ENCODE measurements at regions not wholly inside any gene's neighbourhood (a gene's known extent, or its start where the extent isn't known, plus 50 kb on each side); places are given as distances from the start of the nearest gene placed in this dataset.

- ATAC-seq: peak; percentile 79
These were observed 130.8 kb downstream of the LYPLAL1 start for GRCh38 chr1:219304227-219305226.

GRCh38 chr1:219302697-219303096 is 129.0 kb downstream of the LYPLAL1 start:
- TF ChIP-seq ZC3H10 (CRISPR knock-in tag; IDR thresholded peaks at IDR 0.05): peak; percentile 11; the same call in 1 of the 2 replicates
- TF ChIP-seq ISL1 (CRISPR knock-in tag; IDR thresholded peaks at IDR 0.05): peak; percentile 88
- TF ChIP-seq POU6F1 (CRISPR knock-in tag; IDR thresholded peaks at IDR 0.05; ENCODE audit: borderline replicate concordance, low read depth): 0 out of 2 replicates have a peak, but pooled peaks have one; percentile 44
- TF ChIP-seq TOX (CRISPR knock-in tag; IDR thresholded peaks at IDR 0.05; ENCODE audit: borderline replicate concordance): peak; percentile 56; the same call in 1 of the 2 replicates
- no peak for TF ChIP-seq PPARA (CRISPR knock-in tag; IDR thresholded peaks at IDR 0.05; ENCODE audit: borderline replicate concordance)
- ATAC-seq: peak; percentile 65

More at GRCh38 chr1:219304227-219305226, 130.8 kb downstream of the LYPLAL1 start:
- peak; percentile 95 for TF ChIP-seq ISL1 (CRISPR knock-in tag; IDR thresholded peaks at IDR 0.05)
- TF ChIP-seq SNAI2 (CRISPR knock-in tag; IDR thresholded peaks at IDR 0.05): no peak
- TF ChIP-seq POU6F1 (CRISPR knock-in tag; IDR thresholded peaks at IDR 0.05; ENCODE audit: borderline replicate concordance, low read depth): peak; percentile 82; the same call in 1 of the 2 replicates
- TF ChIP-seq TOX (CRISPR knock-in tag; IDR thresholded peaks at IDR 0.05; ENCODE audit: borderline replicate concordance): peak; percentile 36; the same call in 1 of the 2 replicates
- TF ChIP-seq ZFP3 (CRISPR knock-in tag; IDR thresholded peaks at IDR 0.05): 0 out of 2 replicates have a peak, but pooled peaks have one; percentile 8
- TF ChIP-seq CREB5 (CRISPR knock-in tag; IDR thresholded peaks at IDR 0.05; ENCODE audit: low read depth): peak; percentile 95
- TF ChIP-seq GLIS3 (CRISPR knock-in tag; IDR thresholded peaks at IDR 0.05): peak; percentile 91
- no peak for TF ChIP-seq ZNF565 (CRISPR knock-in tag; conservative IDR thresholded peaks at IDR 0.05; ENCODE audit: low read depth)
- no peak for TF ChIP-seq ZFP30 (CRISPR knock-in tag; IDR thresholded peaks at IDR 0.05)
- peak; percentile 45; the same call in 1 of the 2 replicates for TF ChIP-seq ZNF8 (CRISPR knock-in tag; IDR thresholded peaks at IDR 0.05)

- 0 out of 2 replicates have a peak, but pooled peaks have one; percentile 7 for TF ChIP-seq CSDC2 (CRISPR knock-in tag; IDR thresholded peaks at IDR 0.05)
- no peak for TF ChIP-seq SNAI2 (CRISPR knock-in tag; IDR thresholded peaks at IDR 0.05)
- ATAC-seq: no peak
These were observed 125.7 kb downstream of the LYPLAL1 start for GRCh38 chr1:219299420-219299819.

GRCh38 chr1:219298571-219299148 is 125.0 kb downstream of the LYPLAL1 start:
- ATAC-seq: peak; percentile 84
- TF ChIP-seq CSDC2 (CRISPR knock-in tag; IDR thresholded peaks at IDR 0.05) (no peak), ZNF70 (CRISPR knock-in tag; IDR thresholded peaks at IDR 0.05) (no peak), GLIS3 (CRISPR knock-in tag; IDR thresholded peaks at IDR 0.05) (peak; percentile 87), ZFP30 (CRISPR knock-in tag; IDR thresholded peaks at IDR 0.05) (no peak), BACH2 (CRISPR knock-in tag; IDR thresholded peaks at IDR 0.05; ENCODE audit: borderline replicate concordance) (no peak), RARB (CRISPR knock-in tag; IDR thresholded peaks at IDR 0.05) (peak; percentile 88; the same call in 1 of the 2 replicates), OSR1 (CRISPR knock-in tag; IDR thresholded peaks at IDR 0.05) (peak; percentile 85), POU6F1 (CRISPR knock-in tag; IDR thresholded peaks at IDR 0.05; ENCODE audit: borderline replicate concordance, low read depth) (peak; percentile 91; the same call in 1 of the 2 replicates), ZC3H10 (CRISPR knock-in tag; IDR thresholded peaks at IDR 0.05) (peak; percentile 96), ESRRG (CRISPR knock-in tag; IDR thresholded peaks at IDR 0.05) (no peak), ZNF565 (CRISPR knock-in tag; conservative IDR thresholded peaks at IDR 0.05; ENCODE audit: low read depth) (no peak), ARNTL (CRISPR knock-in tag; IDR thresholded peaks at IDR 0.05; ENCODE audit: borderline replicate concordance, low read depth) (no peak), TCF4 (CRISPR knock-in tag; IDR thresholded peaks at IDR 0.05; ENCODE audit: borderline replicate concordance) (peak; percentile 77), SNAI2 (CRISPR knock-in tag; IDR thresholded peaks at IDR 0.05) (no peak), TOX (CRISPR knock-in tag; IDR thresholded peaks at IDR 0.05; ENCODE audit: borderline replicate concordance) (peak; percentile 97), ZNF8 (CRISPR knock-in tag; IDR thresholded peaks at IDR 0.05) (no peak), CREB5 (CRISPR knock-in tag; IDR thresholded peaks at IDR 0.05; ENCODE audit: low read depth) (peak; percentile 99), ZFP3 (CRISPR knock-in tag; IDR thresholded peaks at IDR 0.05) (peak; percentile 70; the same call in 1 of the 2 replicates), PATZ1 (CRISPR knock-in tag; IDR thresholded peaks at IDR 0.05; ENCODE audit: borderline replicate concordance) (peak; percentile 96)
